ENCODE measurements at regions not wholly inside any gene's neighbourhood (a gene's known extent, or its start where the extent isn't known, plus 50 kb on each side); places are given as distances from the start of the nearest gene placed in this dataset.
A peak's percentile ranks its signal among the peaks of the same experiment; 100 is the strongest.

DNA sequence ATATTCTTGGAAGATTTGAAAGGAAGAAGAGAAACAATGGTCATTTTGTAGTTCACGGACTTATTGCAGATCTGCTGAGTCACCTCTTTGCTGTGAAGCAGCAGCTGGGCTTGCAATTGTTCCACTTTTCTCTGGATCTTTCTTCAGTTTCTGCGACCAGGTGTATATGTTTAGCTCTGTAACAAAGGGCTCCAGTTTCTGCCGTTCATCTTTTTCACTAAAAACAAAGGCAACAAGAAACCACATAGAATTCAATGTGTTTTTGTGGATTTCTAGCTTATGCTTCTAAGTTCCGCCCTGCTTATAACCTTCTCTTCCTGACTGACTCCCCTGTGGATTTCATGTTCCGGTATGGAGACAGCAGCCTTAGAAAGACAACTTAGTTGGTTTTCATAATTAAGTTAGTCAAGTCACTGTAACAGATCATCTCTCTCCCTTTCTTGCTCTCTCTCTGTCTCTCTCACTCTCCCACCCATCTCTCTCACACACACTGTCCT, 121.6 kb upstream of the EPHA5 start:
- Histone ChIP-seq H3K4me3 (no peak overlapping the region), H3K9me3 (ENCODE audit: low read depth) (no peaks in the 10 kb centered on the region), H3K27me3 (no peaks in the 10 kb centered on the region), H3K4me1 (ENCODE audit: low read depth) (no peaks in the 10 kb centered on the region), H3K36me3 (no peaks in the 10 kb centered on the region), H3K27ac (no peak overlapping the region)
- peak; percentile 5 to 52 for DNase-seq (ENCODE audit: low read depth in 1 of 2, low spot score in 1 of 2)
- TF ChIP-seq, protein P1, sequence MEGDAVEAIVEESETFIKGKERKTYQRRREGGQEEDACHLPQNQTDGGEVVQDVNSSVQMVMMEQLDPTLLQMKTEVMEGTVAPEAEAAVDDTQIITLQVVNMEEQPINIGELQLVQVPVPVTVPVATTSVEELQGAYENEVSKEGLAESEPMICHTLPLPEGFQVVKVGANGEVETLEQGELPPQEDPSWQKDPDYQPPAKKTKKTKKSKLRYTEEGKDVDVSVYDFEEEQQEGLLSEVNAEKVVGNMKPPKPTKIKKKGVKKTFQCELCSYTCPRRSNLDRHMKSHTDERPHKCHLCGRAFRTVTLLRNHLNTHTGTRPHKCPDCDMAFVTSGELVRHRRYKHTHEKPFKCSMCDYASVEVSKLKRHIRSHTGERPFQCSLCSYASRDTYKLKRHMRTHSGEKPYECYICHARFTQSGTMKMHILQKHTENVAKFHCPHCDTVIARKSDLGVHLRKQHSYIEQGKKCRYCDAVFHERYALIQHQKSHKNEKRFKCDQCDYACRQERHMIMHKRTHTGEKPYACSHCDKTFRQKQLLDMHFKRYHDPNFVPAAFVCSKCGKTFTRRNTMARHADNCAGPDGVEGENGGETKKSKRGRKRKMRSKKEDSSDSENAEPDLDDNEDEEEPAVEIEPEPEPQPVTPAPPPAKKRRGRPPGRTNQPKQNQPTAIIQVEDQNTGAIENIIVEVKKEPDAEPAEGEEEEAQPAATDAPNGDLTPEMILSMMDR (IDR thresholded peaks at IDR 0.05; ENCODE audit: low read depth, low read length) = no peak

DNA sequence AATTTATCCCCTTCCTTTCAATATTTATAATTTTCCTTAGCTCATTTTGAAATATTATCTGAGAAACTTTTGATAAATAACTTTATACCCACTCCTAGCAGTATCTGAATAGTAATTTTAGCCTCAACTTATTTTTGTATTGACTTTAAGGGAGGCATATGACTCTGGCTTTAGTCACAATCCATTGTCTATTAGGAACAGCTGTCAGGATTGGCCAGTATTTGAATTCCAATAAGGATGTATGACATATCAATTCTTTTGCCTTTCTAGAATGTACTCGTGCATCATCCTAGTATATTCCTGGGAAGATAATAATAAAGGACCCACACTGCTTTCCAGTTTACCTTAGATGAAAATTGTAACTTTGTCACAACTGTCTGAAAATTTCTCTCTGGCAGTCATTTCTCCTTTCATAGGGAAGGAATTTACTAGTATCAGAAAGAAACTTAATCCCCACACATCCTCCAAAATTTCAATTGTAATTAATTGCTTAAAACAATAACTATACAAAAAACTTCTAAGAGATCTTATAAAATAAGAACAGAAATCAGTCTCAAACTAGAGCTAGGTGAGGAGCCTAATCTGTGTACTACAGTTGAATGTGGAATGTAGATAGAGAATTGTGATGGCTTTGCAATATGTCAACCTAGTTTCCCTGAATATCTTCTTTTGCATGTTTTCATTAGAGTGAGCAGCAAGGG, 121.0 kb upstream of the EPHA5 start:
- Histone ChIP-seq H3K27ac (no peak overlapping the region), H3K9me3 (ENCODE audit: low read depth) (no peaks in the 10 kb centered on the region), H3K36me3 (no peaks in the 10 kb centered on the region), H3K4me1 (ENCODE audit: low read depth) (no peaks in the 10 kb centered on the region), H3K27me3 (no peaks in the 10 kb centered on the region), H3K4me3 (no peak overlapping the region)
- no peak for DNase-seq (ENCODE audit: low read depth in 1 of 2, low spot score in 1 of 2)
- TF ChIP-seq, protein P1 (IDR thresholded peaks at IDR 0.05; ENCODE audit: low read depth, low read length) = no peak

DNA sequence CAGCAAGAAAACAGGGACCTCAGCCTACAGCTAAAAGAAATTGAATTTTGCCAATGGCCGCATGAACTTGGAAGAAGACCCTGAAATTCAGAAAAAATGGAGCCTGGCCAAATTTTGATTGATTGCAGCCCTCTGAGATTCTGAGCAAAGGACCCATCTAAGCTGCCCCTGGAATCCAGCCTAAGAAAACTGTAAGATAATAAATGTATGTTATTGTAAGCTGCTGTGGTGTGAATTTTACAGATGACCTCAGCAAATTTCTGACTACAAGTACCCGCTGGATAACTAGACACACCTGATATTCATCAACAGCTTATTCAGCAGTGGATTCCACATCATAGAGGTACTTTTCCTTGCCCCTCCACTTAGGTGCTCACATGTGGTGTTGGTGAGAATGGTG, 119.5 kb upstream of the EPHA5 start:
- no peak for DNase-seq (ENCODE audit: low read depth in 1 of 2, low spot score in 1 of 2)
- Histone ChIP-seq H3K27me3 (no peaks in the 10 kb centered on the region), H3K4me3 (no peak overlapping the region), H3K4me1 (ENCODE audit: low read depth) (no peaks in the 10 kb centered on the region), H3K36me3 (no peaks in the 10 kb centered on the region), H3K27ac (no peak overlapping the region), H3K9me3 (ENCODE audit: low read depth) (no peaks in the 10 kb centered on the region)
- TF ChIP-seq, protein P1 (IDR thresholded peaks at IDR 0.05; ENCODE audit: low read depth, low read length) = no peak

DNA sequence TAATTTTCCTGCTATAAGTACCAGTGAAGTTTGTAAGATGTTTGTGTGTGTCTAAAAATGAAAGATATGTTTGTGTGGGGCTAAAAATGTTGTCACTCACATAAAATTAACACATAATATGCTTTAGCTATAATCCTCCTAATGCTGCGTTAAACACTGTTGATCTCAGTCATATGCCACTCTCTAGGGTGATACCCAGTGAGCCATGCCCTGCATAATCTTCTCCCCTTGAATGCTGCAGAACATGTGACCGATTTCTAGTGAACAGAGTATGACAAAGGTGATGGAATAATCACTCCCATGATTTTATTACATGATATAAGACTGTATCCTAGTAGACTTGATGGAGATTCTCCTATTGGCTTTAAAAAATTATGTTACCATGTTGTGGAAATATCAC, 119.1 kb upstream of the EPHA5 start:
- no peaks in the 10 kb centered on the region for H3K9me3 ChIP-seq (ENCODE audit: low read depth)
- TF ChIP-seq, protein P1 (IDR thresholded peaks at IDR 0.05; ENCODE audit: low read depth, low read length) = no peak

DNA sequence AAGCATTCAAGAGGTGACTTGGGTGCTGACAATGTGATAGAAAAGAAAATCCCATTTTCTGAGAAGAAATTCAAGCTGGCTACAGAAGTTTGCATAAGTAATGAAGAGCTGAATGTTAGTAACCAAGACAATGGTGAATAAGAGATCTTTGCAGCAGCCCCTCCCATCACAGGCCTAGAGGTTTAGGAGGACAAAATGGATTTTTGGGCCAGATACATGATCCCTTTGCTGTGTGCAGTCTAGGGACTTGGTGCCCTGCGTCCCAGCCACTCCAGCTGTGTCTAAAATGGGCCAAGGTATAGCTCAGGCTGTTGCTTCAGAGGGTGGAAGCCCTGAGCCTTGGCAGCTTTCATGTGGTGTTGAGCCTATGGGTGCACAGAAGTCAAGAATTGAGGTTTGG, 107.0 kb upstream of the EPHA5 start:
- Histone ChIP-seq H3K36me3 (no peaks in the 10 kb centered on the region), H3K9me3 (ENCODE audit: low read depth) (no peaks in the 10 kb centered on the region), H3K4me1 (ENCODE audit: low read depth) (no peaks in the 10 kb centered on the region), H3K4me3 (no peak overlapping the region), H3K27ac (no peak overlapping the region), H3K27me3 (no peaks in the 10 kb centered on the region)
- DNase-seq (ENCODE audit: low read depth in 1 of 2, low spot score in 1 of 2) = no peak
- TF ChIP-seq, protein P1 (IDR thresholded peaks at IDR 0.05; ENCODE audit: low read depth, low read length) = no peak

More for the DNA sequence above, 119.1 kb upstream of the EPHA5 start:
- Histone ChIP-seq H3K27me3 (no peaks in the 10 kb centered on the region), H3K4me3 (no peak overlapping the region), H3K36me3 (no peaks in the 10 kb centered on the region), H3K27ac (no peak overlapping the region), H3K4me1 (ENCODE audit: low read depth) (no peaks in the 10 kb centered on the region)
- no peak for DNase-seq (ENCODE audit: low read depth in 1 of 2, low spot score in 1 of 2)
